GM18520 (cell line): ENCODE measurements at regions not wholly inside any gene's neighbourhood (a gene's known extent, or its start where the extent isn't known, plus 50 kb on each side); places are given as distances from the start of the nearest gene placed in this dataset.

Experiments
- ATAC-seq: cut with Tn5 transposase; IDR thresholded peaks from one replicate; pipeline ENCODE4 v1.9.1; 2021; ENCODE audit not compliant: unreplicated experiment

GRCh38 chr5:74384851-74385250, 255.7 kb downstream of the ENC1 start:
- no peak for ATAC-seq

- no peak for ATAC-seq
These were observed 257.4 kb downstream of the ENC1 start for GRCh38 chr5:74382987-74383593.

DNA sequence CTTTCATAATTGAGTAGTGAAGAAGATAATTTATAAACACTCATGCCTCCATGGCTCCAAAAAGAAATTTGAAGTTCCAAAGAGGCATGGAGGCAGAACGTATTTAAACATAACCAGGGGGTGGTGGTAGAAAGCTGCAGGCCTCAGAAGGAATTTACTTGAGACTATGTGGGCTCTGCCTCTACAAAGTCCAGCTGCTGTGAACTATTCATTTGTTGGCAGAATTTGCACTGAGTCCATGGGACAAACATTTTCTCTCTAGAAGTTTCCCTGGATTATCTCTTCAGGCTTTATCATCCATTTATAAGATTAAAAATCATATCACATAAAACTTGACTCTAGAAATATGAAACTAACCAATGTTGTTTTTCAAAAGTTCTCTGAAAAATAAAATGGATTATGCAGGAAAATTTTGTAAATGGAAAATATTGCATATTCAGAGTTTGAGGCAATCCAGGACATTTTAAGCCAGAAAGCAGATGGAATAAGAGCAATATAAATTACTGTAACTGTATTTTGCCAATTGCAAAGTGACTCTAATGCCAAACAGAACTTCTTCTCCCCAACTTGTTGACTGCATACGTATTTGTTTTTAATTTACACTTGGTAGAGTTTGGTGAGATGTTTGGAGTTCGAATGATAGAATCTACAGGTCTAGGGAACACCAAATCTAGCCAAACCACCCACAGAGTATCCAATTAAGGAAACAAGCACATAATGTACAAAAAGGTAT, 258.2 kb downstream of the ENC1 start:
- no peak for ATAC-seq

DNA sequence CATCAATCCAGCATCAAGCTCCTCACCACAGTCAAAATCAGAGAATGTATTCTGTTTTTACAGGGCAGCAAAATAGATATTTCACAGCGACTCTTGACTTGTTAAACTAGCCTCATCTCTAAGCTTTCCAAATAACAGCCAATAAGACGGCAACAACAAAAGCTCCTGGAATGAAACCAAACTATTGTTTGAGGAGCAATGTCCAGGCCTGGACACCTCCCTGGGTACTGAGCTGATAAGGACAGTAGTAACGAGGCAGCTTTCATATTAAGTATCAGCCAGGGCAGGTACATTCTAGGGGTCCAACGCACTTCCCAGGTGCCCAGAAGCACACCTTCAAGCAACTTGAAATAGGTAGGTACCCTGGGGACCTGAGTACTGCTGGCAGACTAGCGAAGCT, 260.3 kb downstream of the ENC1 start:
- no peak for ATAC-seq

GRCh38 chr5:74378464-74378863, 262.1 kb downstream of the ENC1 start:
- no peak for ATAC-seq

GRCh38 chr5:74376187-74376586, 264.3 kb downstream of the ENC1 start:
- ATAC-seq, result no peak

DNA sequence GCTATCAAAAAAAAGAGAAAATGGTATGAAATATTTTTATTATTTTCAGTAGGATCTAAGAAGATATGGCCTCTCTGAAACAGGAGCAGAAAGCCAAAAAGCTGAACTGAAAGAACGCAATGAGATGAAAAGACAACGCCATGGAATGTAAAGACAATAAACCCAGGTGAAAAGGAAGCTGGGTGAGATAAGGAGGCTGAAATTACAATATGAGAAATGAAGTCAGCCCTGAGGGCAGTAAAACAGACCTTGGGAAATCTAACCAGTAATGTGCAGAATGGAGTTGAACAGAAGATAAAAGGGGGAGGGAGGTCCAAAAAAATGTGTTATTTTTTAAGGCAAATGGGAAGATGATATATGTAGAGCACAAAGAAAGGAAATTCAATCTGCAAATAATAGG, 265.3 kb downstream of the ENC1 start:
- ATAC-seq, result no peak

- ATAC-seq, result no peak
These were observed 265.9 kb downstream of the ENC1 start for GRCh38 chr5:74374656-74375055.

GRCh38 chr5:74373076-74373475, 267.5 kb downstream of the ENC1 start:
- no peak for ATAC-seq

DNA sequence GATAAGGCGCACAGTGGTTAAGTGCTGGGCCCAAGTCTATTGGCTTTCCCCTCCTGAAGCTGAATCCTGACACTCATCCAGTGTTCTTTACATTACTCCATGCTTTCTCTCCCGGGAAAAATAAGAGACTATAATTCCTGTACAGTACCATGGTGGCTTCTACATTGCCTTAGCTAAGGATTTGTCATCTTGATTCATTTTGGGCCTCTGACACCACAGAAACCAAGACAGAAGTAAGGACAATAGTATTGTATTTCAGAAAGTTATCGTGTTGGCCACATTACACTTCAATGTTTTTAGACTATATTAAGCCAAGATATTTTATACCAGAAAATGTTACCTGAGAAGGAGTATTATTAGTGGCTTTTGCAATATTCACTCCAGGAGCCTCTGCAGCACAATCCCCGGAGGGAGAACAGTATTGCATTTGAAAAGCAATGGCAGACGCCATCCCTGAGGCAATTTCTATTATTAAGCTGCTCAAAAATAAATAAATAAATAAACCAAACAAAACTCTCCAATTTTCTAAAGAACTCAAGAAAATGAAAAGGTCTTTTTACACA, 267.9 kb downstream of the ENC1 start:
- no peak for ATAC-seq

GRCh38 chr5:74372051-74372450, 268.5 kb downstream of the ENC1 start:
- ATAC-seq, result no peak

DNA sequence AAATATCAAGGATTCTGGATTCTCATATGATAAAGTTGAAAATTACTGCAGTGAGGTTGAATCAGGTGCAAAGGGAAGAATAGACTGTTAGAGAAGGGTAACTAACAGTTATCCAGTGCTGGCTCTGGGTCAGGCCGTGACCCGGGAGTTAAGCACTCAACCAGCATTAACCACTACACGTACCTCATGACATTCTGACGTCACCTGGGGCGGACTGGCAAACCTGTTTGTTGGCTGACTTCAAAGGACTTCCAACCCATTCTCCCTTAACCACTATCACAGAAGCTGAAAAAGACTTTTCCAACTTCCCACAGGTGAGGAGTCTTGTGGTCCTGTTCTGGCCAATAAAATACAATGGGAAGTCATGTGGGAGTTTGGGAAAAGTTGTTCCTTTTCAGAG, 268.9 kb downstream of the ENC1 start:
- ATAC-seq, result no peak

- no peak for ATAC-seq
These were observed 270.4 kb downstream of the ENC1 start for GRCh38 chr5:74370168-74370567.

DNA sequence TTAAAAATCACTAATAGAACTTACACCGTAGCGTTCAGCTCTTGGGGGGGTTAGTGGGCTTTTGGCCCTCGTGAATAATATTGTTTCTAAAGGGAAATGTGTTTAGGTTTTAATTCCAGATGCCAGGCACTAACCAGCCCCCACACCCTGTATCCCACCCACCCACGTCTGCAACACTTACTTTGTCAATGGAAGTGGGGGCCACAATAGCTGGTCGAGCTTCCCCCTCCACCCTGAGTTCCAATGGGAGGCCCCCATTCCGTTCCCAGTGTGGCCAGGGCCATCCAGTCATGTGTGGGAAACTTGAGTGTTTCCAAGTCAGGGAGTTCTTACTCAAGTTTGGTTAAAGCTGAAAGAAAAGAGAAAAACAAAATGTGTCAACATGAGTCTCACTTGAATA, 271.4 kb downstream of the ENC1 start:
- ATAC-seq, result no peak

GRCh38 chr5:74367934-74368333, 272.6 kb downstream of the ENC1 start:
- no peak for ATAC-seq

GRCh38 chr5:74367241-74367733, 273.2 kb downstream of the ENC1 start:
- no peak for ATAC-seq

GRCh38 chr5:74365723-74366122, 274.8 kb downstream of the ENC1 start:
- no peak for ATAC-seq

GRCh38 chr5:74364507-74364906, 276.0 kb downstream of the ENC1 start:
- ATAC-seq, result no peak

DNA sequence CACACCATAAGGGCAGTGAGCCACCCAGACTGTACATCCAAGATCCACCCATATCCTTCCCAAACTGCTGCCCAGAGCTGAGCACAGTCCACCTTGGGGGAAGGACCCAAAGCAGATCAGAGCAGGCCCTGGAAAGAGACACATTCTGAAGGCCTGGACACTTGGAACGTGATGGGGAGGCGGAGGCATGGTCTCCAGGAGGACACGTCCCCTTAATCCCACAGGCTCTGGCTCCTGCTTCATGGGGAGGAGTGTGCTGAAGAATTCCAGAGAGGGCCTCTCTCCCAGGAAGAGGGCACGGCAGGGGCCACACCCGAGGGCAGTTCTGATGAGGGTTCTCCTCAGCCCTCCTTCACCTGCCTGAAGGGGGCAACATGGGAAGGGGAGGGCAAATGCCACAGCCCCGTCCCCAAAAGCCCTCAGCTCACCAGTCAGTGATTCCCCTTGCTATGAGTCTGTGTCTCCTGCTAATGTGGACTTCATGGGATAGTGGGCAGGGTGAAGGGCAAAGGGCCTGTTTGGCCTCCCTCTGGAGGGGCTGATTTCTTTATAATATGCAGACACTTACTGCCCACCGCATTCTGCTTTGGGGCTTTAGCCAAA, 276.8 kb downstream of the ENC1 start:
- ATAC-seq, result no peak

DNA sequence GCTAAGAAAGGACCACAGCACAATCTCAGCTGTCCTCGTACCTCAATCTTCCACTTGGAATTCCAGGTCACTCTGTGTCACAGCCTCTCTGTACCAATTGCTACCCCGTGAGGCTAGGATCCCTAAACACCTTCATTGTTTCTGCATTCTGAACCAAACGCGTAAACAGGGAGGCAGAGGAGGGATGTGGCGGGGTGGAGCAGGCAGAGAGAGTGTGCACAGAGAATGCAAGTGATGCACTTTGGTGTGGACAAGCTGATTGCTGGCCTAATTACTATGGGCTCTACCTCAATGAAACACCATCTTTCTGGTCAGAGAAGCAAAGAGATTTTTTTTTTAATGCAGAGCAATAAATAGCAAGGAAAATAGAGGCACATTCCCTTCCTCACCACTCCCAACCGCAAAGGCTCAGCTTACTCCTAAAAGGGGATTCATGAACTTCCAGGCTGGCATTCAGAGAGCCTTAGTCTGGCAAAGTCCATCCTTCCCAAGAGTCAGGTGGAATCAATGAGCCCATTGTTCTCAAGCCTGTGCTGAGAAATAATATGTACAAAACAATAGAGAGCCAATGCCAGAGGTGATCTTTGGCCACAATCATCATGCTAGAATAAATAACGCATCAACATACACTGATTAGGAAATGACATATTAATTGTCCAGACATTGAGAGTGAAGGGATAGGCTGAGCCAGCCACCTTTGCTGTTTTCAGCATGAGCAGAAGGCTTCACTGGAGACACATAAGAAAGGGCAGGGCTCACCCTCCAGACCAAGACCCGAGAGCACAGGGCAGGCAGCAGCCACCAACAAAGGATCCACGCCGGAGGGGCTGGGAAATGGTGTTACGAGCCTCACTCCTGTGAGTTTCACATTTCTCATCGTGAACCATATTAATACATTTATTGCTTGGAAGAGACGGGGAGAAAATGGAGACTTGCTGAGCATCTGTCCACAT, 278.8 kb downstream of the ENC1 start:
- no peak for ATAC-seq
